AG04450 (cell line): ENCODE measurements at regions not wholly inside any gene's neighbourhood (a gene's known extent, or its start where the extent isn't known, plus 50 kb on each side); places are given as distances from the start of the nearest gene placed in this dataset.

ENCODE experiments used
- CTCF ChIA-PET: fragments of 300-600, 350-600 bp; formaldehyde crosslinking; extraction: SDS; loops from one replicate; lab custom pipeline; 2022; ENCODE audit warnings: antibody characterized with exemption, inconsistent platforms; lab: Charles Lee
- POLR2A ChIA-PET: fragments of 350-600 bp; formaldehyde crosslinking; extraction: SDS; loops from one replicate; lab custom pipeline; 2021; ENCODE audit warnings: antibody characterized with exemption, inconsistent platforms; lab: Yijun Ruan, JAX
- DNase-seq: peaks from one replicate; pipeline ENCODE4 v3.0.0-alpha.2; 2011; ENCODE audit warnings: low read depth, low spot score
- H3K27ac ChIP-seq: one replicate; pipeline ENCODE4 v1.5.1; 2012; ENCODE audit warnings: low read depth, low read length, control low read depth
- H3K27me3 ChIP-seq: one replicate; pipeline ENCODE4 v1.6.0; 2012; ENCODE audit warnings: low read length; ENCODE audit not compliant: control insufficient read depth, insufficient read depth
- H3K4me3 ChIP-seq: 2 replicates; pipeline ENCODE4 v1.5.1; 2011; ENCODE audit warnings: mild to moderate bottlenecking, low read depth, low read length, control low read depth
- H3K9me3 ChIP-seq: 2 replicates; pipeline ENCODE4 v1.5.1; 2012; ENCODE audit warnings: low read length; ENCODE audit not compliant: control insufficient read depth, insufficient read depth
- CTCF ChIP-seq: IDR thresholded peaks from 2 replicates; pipeline ENCODE4 v1.5.1; 2011; ENCODE audit warnings: low read depth, low read length, control low read depth, inconsistent platforms

GRCh38 chr10:53406532-53406931, 633.9 kb upstream of the MBL2 start:
- Histone ChIP-seq H3K27ac (no peak overlapping the region), H3K4me3 (no peak overlapping the region), H3K27me3 (no peaks in the 10 kb centered on the region), H3K9me3 (no peaks in the 10 kb centered on the region)
- POLR2A ChIA-PET: no interaction called here
- TF ChIP-seq CTCF: no peak
- CTCF ChIA-PET: no interaction called here
- DNase-seq: no peak

- Histone ChIP-seq H3K27me3 (no peaks in the 10 kb centered on the region), H3K27ac (no peak overlapping the region), H3K4me3 (no peak overlapping the region), H3K9me3 (no peaks in the 10 kb centered on the region)
- POLR2A ChIA-PET: no interaction called here
- DNase-seq: no peak
- CTCF ChIA-PET: no interaction called here
- TF ChIP-seq CTCF: no peak
Observed at GRCh38 chr10:53403688-53404087, 631.1 kb upstream of the MBL2 start.

- no peak overlapping the region for H3K4me3 ChIP-seq
- CTCF ChIA-PET: no interaction called here
- no peak overlapping the region for H3K27ac ChIP-seq
- no peak for DNase-seq
- H3K9me3 ChIP-seq: no peaks in the 10 kb centered on the region
- POLR2A ChIA-PET: no interaction called here
- no peak for TF ChIP-seq CTCF
- H3K27me3 ChIP-seq: no peaks in the 10 kb centered on the region
Observed at GRCh38 chr10:53402594-53402993, 630.0 kb upstream of the MBL2 start.

- Histone ChIP-seq H3K27me3 (no peaks in the 10 kb centered on the region), H3K27ac (no peak overlapping the region), H3K4me3 (no peak overlapping the region), H3K9me3 (no peaks in the 10 kb centered on the region)
- no peak for TF ChIP-seq CTCF
- ChIA-PET CTCF (no interaction called here), POLR2A (no interaction called here)
- no peak for DNase-seq
Observed at GRCh38 chr10:53401536-53401935, 629.0 kb upstream of the MBL2 start.

- H3K4me3 ChIP-seq: no peak overlapping the region
- no peak for DNase-seq
- ChIA-PET POLR2A (no interaction called here), CTCF (no interaction called here)
- no peaks in the 10 kb centered on the region for H3K9me3 ChIP-seq
- H3K27me3 ChIP-seq: no peaks in the 10 kb centered on the region
- no peak for TF ChIP-seq CTCF
- H3K27ac ChIP-seq: no peak overlapping the region
Observed at GRCh38 chr10:53396876-53397275, 624.3 kb upstream of the MBL2 start.
